ENCODE measurements at regions not wholly inside any gene's neighbourhood (a gene's known extent, or its start where the extent isn't known, plus 50 kb on each side); places are given as distances from the start of the nearest gene placed in this dataset.

DNA sequence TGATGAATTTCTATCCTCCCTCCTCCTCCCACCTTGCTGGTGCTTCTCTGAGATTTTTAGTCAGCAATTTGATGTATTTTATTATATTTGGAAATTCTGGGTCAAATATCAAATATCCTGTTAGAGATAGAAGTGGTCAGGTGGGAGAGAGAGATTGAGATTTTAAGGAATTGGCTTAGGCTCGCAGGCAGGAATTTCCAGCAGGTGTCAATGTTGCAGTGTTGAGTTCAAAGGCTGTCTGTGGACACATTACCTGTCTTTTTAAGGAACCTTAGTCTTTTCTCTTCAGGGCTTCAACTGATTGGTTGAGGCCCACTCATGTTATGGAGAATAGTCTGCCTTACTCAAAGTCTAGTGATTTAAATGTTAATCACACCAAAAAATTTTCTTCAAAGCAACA lies 457.3 kb downstream of the FLRT2 start:
- 100% methylated on average over 1 of the region's 1 CpG for WGBS (ENCODE audit: insufficient coverage)
- Histone ChIP-seq H3K4me1 (ENCODE audit: control extremely low read depth in 1 of 4, control insufficient read depth in 4 of 4, insufficient read depth in 4 of 4, low read length in 3 of 4) (no peaks in the 10 kb centered on the region), H3K9me3 (ENCODE audit: control extremely low read depth in 1 of 5, control insufficient read depth in 4 of 5, insufficient read depth in 2 of 5, low read depth in 1 of 5, low read length in 4 of 5) (no peaks in the 10 kb centered on the region), H3K27me3 (replicated peaks in 2 of 5; ENCODE audit: control insufficient read depth in 4 of 5, insufficient read depth in 5 of 5, low read length in 4 of 5) (no peaks in the 10 kb centered on the region), H3K27ac (ENCODE audit: insufficient read depth in 1 of 2, low read depth in 1 of 2, low read length in 2 of 2, poor library complexity in 1 of 2, severe bottlenecking in 2 of 2) (no peak overlapping the region), H3K4me3 (ENCODE audit: control insufficient read depth in 1 of 7, extremely low read depth in 1 of 7, insufficient read depth in 4 of 7, low read depth in 2 of 7, low read length in 6 of 7) (no peak overlapping the region), H3K36me3 (ENCODE audit: control insufficient read depth in 4 of 4, insufficient read depth in 4 of 4, low read length in 3 of 4) (peaks cover 0 to 3% (median under 1%) of the 10 kb centered on the region in 4 experiments)
- ChIA-PET POLR2A (no interaction called here), CTCF (no interaction called here)
- no peak for DNase-seq

DNA sequence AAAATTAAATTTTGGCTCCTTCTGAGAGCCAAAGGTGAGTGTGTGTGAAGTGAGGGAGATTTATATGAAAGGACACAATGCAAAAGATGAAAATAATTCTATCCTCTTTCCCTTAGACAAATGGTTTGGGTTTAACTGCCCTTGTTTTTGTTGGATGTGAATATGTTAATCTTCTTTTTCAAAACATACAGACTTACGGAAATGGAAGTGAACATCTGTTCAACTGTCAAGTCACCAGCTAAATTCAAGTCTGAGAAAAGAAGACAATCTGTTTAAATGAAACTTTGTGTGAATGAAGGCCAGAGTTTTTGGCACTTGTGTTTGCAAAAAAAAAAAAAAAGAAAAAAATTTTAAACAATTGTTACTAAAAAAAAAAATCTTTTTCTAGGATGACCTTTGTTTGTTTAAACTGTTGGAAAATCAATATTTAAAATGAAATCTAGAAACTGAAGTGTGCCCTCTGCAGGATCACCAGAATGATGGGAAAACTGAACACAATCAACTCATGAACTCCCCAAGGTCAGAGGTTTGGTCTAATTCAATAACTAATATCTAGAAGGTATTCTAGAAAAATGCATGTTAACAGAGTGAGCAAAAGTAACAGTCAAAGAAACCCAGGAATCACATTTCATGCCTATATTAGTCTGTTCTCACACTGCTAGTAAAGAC lies 448.8 kb downstream of the FLRT2 start:
- no peak for DNase-seq
- Histone ChIP-seq H3K36me3 (ENCODE audit: control insufficient read depth in 4 of 4, insufficient read depth in 4 of 4, low read length in 3 of 4) (peaks cover 0 to 9% (median 2%) of the 10 kb centered on the region in 4 experiments), H3K9me3 (ENCODE audit: control extremely low read depth in 1 of 5, control insufficient read depth in 4 of 5, insufficient read depth in 2 of 5, low read depth in 1 of 5, low read length in 4 of 5) (peaks cover 0 to 11% (median 5%) of the 10 kb centered on the region in 5 experiments), H3K4me1 (ENCODE audit: control extremely low read depth in 1 of 4, control insufficient read depth in 4 of 4, insufficient read depth in 4 of 4, low read length in 3 of 4) (no peaks in the 10 kb centered on the region), H3K4me3 (ENCODE audit: control insufficient read depth in 1 of 7, extremely low read depth in 1 of 7, insufficient read depth in 4 of 7, low read depth in 2 of 7, low read length in 6 of 7) (no peak overlapping the region), H3K27ac (ENCODE audit: insufficient read depth in 1 of 2, low read depth in 1 of 2, low read length in 2 of 2, poor library complexity in 1 of 2, severe bottlenecking in 2 of 2) (no peak overlapping the region), H3K27me3 (replicated peaks in 2 of 5; ENCODE audit: control insufficient read depth in 4 of 5, insufficient read depth in 5 of 5, low read length in 4 of 5) (no peaks in the 10 kb centered on the region)
- POLR2A ChIA-PET: no interaction called here
- no CpG with 5 or more reads among the region's 1 CpG for WGBS (ENCODE audit: insufficient coverage)
- CTCF ChIA-PET: no interaction called here

DNA sequence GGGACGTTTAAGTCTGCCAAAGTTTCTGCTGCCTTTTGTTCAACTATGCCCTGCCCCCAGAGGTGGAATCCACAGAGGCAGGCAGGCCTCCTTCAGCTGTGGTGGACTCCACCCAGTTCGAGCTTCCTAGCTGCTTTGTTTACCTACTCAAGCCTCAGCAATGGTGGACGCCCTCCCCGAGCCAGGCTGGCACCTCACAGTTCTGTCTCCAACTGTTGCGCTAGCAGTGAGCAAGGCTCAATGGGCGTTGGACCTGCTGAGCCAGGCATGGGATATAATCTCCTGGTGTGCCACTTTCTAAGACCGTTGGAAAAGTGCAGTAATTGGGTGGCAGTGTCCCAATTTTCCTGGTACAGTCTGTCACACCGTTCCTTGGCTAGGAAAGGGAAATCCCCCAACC lies 444.7 kb downstream of the FLRT2 start:
- no peak overlapping the region for H3K4me3 ChIP-seq (ENCODE audit: control insufficient read depth in 1 of 7, extremely low read depth in 1 of 7, insufficient read depth in 4 of 7, low read depth in 2 of 7, low read length in 6 of 7)
- H3K27ac ChIP-seq (ENCODE audit: insufficient read depth in 1 of 2, low read depth in 1 of 2, low read length in 2 of 2, poor library complexity in 1 of 2, severe bottlenecking in 2 of 2): no peak overlapping the region
- H3K9me3 ChIP-seq (ENCODE audit: control extremely low read depth in 1 of 5, control insufficient read depth in 4 of 5, insufficient read depth in 2 of 5, low read depth in 1 of 5, low read length in 4 of 5): peaks cover 0 to 14% (median 5%) of the 10 kb centered on the region in 5 experiments
- H3K36me3 ChIP-seq (ENCODE audit: control insufficient read depth in 4 of 4, insufficient read depth in 4 of 4, low read length in 3 of 4): peaks cover 0 to 6% (median 0%) of the 10 kb centered on the region in 4 experiments
- ChIA-PET CTCF (interaction anchor here (1.3 kb wide), 1 partner anchor 20 kb away, joined by 3 read pairs; no protein-coding TSS in a partner anchor), POLR2A (no interaction called here)
- DNase-seq: no peak
- 89% methylated on average over 7 of the region's 8 CpGs for WGBS (ENCODE audit: insufficient coverage)
- no peaks in the 10 kb centered on the region for H3K27me3 ChIP-seq (replicated peaks in 2 of 5; ENCODE audit: control insufficient read depth in 4 of 5, insufficient read depth in 5 of 5, low read length in 4 of 5)
- no peaks in the 10 kb centered on the region for H3K4me1 ChIP-seq (ENCODE audit: control extremely low read depth in 1 of 4, control insufficient read depth in 4 of 4, insufficient read depth in 4 of 4, low read length in 3 of 4)

DNA sequence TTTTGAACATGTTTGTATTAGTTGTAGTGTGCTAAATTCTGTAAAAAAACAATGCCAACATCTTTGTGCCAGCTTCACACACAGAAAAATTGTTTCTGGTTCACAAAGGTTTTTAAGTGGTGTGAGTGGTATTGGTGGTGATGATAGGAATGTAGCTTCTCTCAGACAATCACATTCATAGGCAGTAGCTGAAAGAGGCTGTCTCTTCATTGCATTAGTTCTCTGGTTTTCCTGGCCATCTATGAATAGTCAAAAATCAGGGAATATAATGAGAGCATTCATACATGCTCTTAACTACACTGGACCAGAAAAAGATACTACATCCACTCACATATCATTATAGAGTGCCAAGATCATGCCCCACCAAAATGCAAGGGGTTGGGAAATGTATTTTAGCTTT lies 433.5 kb downstream of the FLRT2 start:
- Histone ChIP-seq H3K27ac (ENCODE audit: insufficient read depth in 1 of 2, low read depth in 1 of 2, low read length in 2 of 2, poor library complexity in 1 of 2, severe bottlenecking in 2 of 2) (no peak overlapping the region), H3K4me1 (ENCODE audit: control extremely low read depth in 1 of 4, control insufficient read depth in 4 of 4, insufficient read depth in 4 of 4, low read length in 3 of 4) (peaks cover 0 to 6% (median 0%) of the 10 kb centered on the region in 4 experiments), H3K36me3 (ENCODE audit: control insufficient read depth in 4 of 4, insufficient read depth in 4 of 4, low read length in 3 of 4) (peaks cover 0 to 2% (median 0%) of the 10 kb centered on the region in 4 experiments), H3K9me3 (ENCODE audit: control extremely low read depth in 1 of 5, control insufficient read depth in 4 of 5, insufficient read depth in 2 of 5, low read depth in 1 of 5, low read length in 4 of 5) (no peaks in the 10 kb centered on the region), H3K4me3 (ENCODE audit: control insufficient read depth in 1 of 7, extremely low read depth in 1 of 7, insufficient read depth in 4 of 7, low read depth in 2 of 7, low read length in 6 of 7) (no peak overlapping the region), H3K27me3 (replicated peaks in 2 of 5; ENCODE audit: control insufficient read depth in 4 of 5, insufficient read depth in 5 of 5, low read length in 4 of 5) (no peaks in the 10 kb centered on the region)
- POLR2A ChIA-PET: no interaction called here
- no peak for DNase-seq
- CTCF ChIA-PET: no interaction called here

DNA sequence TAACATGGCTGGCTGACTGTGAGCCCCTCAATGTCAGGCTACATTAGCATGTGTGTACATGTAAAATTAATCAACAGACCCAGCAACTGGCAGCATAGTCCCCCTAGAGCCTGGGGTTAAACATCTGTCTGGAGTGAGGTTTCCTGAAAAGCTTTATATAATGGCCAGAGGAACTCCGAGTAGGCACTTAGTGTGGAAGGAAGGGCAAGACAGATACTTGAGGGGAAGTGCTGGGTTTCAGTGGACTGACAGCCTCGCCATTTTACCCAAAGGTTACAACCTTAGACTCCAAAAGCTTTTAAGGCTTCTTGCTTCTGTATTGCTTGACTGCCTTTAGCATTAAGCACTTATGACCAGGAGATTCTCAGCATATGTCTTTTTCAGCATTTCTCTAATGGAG lies 430.8 kb downstream of the FLRT2 start:
- WGBS (ENCODE audit: insufficient coverage): 6% methylated on average over 2 of the region's 2 CpGs
- H3K36me3 ChIP-seq (ENCODE audit: control insufficient read depth in 4 of 4, insufficient read depth in 4 of 4, low read length in 3 of 4): peaks cover 0 to 2% (median 0%) of the 10 kb centered on the region in 4 experiments
- CTCF ChIA-PET: interaction anchor here (1.0 kb wide), 1 partner anchor 25 kb away, joined by 3 read pairs; no protein-coding TSS in a partner anchor

DNA sequence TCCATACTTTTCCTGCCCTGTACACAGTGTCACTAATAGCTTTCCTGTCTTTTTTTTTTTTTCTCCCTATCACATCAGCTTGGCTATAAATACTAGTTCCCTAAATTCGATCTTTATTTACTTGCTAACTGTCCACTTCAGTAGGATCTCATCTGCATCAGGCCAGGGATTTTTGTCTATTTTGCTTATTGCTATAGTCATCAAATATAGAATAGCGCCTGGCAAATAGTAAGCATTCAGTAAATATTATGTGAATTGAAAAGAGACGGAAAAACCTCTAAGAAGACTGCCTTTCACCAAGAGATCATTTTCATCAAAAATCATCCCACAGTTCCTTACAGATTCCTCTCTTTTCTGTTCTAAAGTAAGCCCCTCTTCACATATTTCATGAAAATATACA lies 429.1 kb downstream of the FLRT2 start:
- ChIA-PET POLR2A (no interaction called here), CTCF (no interaction called here)
- no peak overlapping the region for H3K4me3 ChIP-seq (ENCODE audit: control insufficient read depth in 1 of 7, extremely low read depth in 1 of 7, insufficient read depth in 4 of 7, low read depth in 2 of 7, low read length in 6 of 7)
- H3K9me3 ChIP-seq (ENCODE audit: control extremely low read depth in 1 of 5, control insufficient read depth in 4 of 5, insufficient read depth in 2 of 5, low read depth in 1 of 5, low read length in 4 of 5): no peaks in the 10 kb centered on the region
- DNase-seq: no peak
- peaks cover 0 to 10% (median 0%) of the 10 kb centered on the region in 4 experiments for H3K4me1 ChIP-seq (ENCODE audit: control extremely low read depth in 1 of 4, control insufficient read depth in 4 of 4, insufficient read depth in 4 of 4, low read length in 3 of 4)
- H3K27me3 ChIP-seq (replicated peaks in 2 of 5; ENCODE audit: control insufficient read depth in 4 of 5, insufficient read depth in 5 of 5, low read length in 4 of 5): no peaks in the 10 kb centered on the region
- 100% methylated on average over 1 of the region's 3 CpGs for WGBS (ENCODE audit: insufficient coverage)
- no peak overlapping the region for H3K27ac ChIP-seq (ENCODE audit: insufficient read depth in 1 of 2, low read depth in 1 of 2, low read length in 2 of 2, poor library complexity in 1 of 2, severe bottlenecking in 2 of 2)
- peaks cover 0 to under 1% (median 0%) of the 10 kb centered on the region in 4 experiments for H3K36me3 ChIP-seq (ENCODE audit: control insufficient read depth in 4 of 4, insufficient read depth in 4 of 4, low read length in 3 of 4)

More for the DNA sequence above, 430.8 kb downstream of the FLRT2 start:
- POLR2A ChIA-PET: no interaction called here
- no peak overlapping the region for H3K27ac ChIP-seq (ENCODE audit: insufficient read depth in 1 of 2, low read depth in 1 of 2, low read length in 2 of 2, poor library complexity in 1 of 2, severe bottlenecking in 2 of 2)
- DNase-seq: peak in 2 of 3 donors; percentile 30 to 41
- no peak overlapping the region for H3K4me3 ChIP-seq (ENCODE audit: control insufficient read depth in 1 of 7, extremely low read depth in 1 of 7, insufficient read depth in 4 of 7, low read depth in 2 of 7, low read length in 6 of 7)
- peaks cover 0 to 6% (median 0%) of the 10 kb centered on the region in 4 experiments for H3K4me1 ChIP-seq (ENCODE audit: control extremely low read depth in 1 of 4, control insufficient read depth in 4 of 4, insufficient read depth in 4 of 4, low read length in 3 of 4)
- H3K9me3 ChIP-seq (ENCODE audit: control extremely low read depth in 1 of 5, control insufficient read depth in 4 of 5, insufficient read depth in 2 of 5, low read depth in 1 of 5, low read length in 4 of 5): no peaks in the 10 kb centered on the region
- no peaks in the 10 kb centered on the region for H3K27me3 ChIP-seq (replicated peaks in 2 of 5; ENCODE audit: control insufficient read depth in 4 of 5, insufficient read depth in 5 of 5, low read length in 4 of 5)

DNA sequence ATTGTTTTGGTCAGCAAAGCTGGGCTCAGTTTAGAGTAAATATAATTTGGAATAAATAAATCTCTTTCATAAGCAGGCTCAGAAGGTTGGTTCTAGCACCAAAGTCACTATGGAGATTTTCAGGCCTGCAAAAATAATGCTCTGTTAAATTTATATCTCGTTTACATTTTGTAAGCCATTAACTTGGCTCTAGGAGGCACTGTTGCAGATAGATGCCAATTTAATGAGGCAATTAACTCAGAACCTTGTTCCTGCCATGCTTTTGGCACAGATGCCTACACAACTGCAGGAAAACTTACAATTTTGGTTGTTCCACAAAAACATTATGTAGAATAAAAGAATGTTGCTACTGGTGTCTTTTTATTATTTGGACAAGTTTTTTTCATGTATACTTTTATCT lies 428.1 kb downstream of the FLRT2 start:
- Histone ChIP-seq H3K4me1 (ENCODE audit: control extremely low read depth in 1 of 4, control insufficient read depth in 4 of 4, insufficient read depth in 4 of 4, low read length in 3 of 4) (peaks cover 0 to 12% (median 0%) of the 10 kb centered on the region in 4 experiments), H3K9me3 (ENCODE audit: control extremely low read depth in 1 of 5, control insufficient read depth in 4 of 5, insufficient read depth in 2 of 5, low read depth in 1 of 5, low read length in 4 of 5) (no peaks in the 10 kb centered on the region), H3K4me3 (ENCODE audit: control insufficient read depth in 1 of 7, extremely low read depth in 1 of 7, insufficient read depth in 4 of 7, low read depth in 2 of 7, low read length in 6 of 7) (no peak overlapping the region), H3K27me3 (replicated peaks in 2 of 5; ENCODE audit: control insufficient read depth in 4 of 5, insufficient read depth in 5 of 5, low read length in 4 of 5) (no peaks in the 10 kb centered on the region), H3K27ac (ENCODE audit: insufficient read depth in 1 of 2, low read depth in 1 of 2, low read length in 2 of 2, poor library complexity in 1 of 2, severe bottlenecking in 2 of 2) (no peak overlapping the region), H3K36me3 (ENCODE audit: control insufficient read depth in 4 of 4, insufficient read depth in 4 of 4, low read length in 3 of 4) (no peaks in the 10 kb centered on the region)
- ChIA-PET CTCF (no interaction called here), POLR2A (no interaction called here)
- DNase-seq: no peak
- WGBS (ENCODE audit: insufficient coverage): 100% methylated on average over 1 of the region's 1 CpG

Data from common myeloid progenitor, CD34-positive (primary cell).